ENCODE measurements at regions not wholly inside any gene's neighbourhood (a gene's known extent, or its start where the extent isn't known, plus 50 kb on each side); places are given as distances from the start of the nearest gene placed in this dataset.

GRCh38 chr7:42843205-42843800, 68.6 kb downstream of the C7orf25 start:
- TF ChIP-seq CTCF (IDR thresholded peaks at IDR 0.05) (peak; percentile 87), REST (IDR thresholded peaks at IDR 0.05; ENCODE audit: insufficient read depth in 1 of 2, low read depth in 2 of 2, low read length in 1 of 2) (no peak), POLR2AphosphoS5 (IDR thresholded peaks at IDR 0.05; ENCODE audit: low read depth, low read length) (no peak), SIN3A (IDR thresholded peaks at IDR 0.05; ENCODE audit: borderline replicate concordance, insufficient read depth, low read depth, low read length) (no peak), TCF7L2 (IDR thresholded peaks at IDR 0.05; ENCODE audit: low read depth, low read length) (no peak)
